ENCODE measurements at regions not wholly inside any gene's neighbourhood (a gene's known extent, or its start where the extent isn't known, plus 50 kb on each side); places are given as distances from the start of the nearest gene placed in this dataset.

GRCh38 chr11:119539583-119539982 lies 116.6 kb upstream of the THY1 start:
- TF ChIP-seq CTCF (conservative IDR thresholded peaks at IDR 0.05; ENCODE audit: low read depth), result no peak
- CTCF ChIA-PET, result interaction anchor here (0.6 kb wide), 1 partner anchor 229 kb away, joined by 4 read pairs; no protein-coding TSS in a partner anchor
- no peak for DNase-seq (ENCODE audit: low spot score)
- no peak overlapping the region for H3K27ac ChIP-seq
- POLR2A ChIA-PET (ENCODE audit: low non-redundant PET), result no interaction called here

GRCh38 chr11:119538753-119539152 lies 115.8 kb upstream of the THY1 start:
- DNase-seq (ENCODE audit: low spot score), result no peak
- CTCF ChIA-PET, result no interaction called here

GRCh38 chr11:119537306-119538253 lies 114.6 kb upstream of the THY1 start:
- DNase-seq (ENCODE audit: low spot score), result no peak
- ChIA-PET CTCF (interaction anchor here (0.9 kb wide), 1 partner anchor 8 kb away, joined by 5 read pairs; no protein-coding TSS in a partner anchor), POLR2A (ENCODE audit: low non-redundant PET) (no interaction called here)
- no peak overlapping the region for H3K27ac ChIP-seq
- TF ChIP-seq CTCF (conservative IDR thresholded peaks at IDR 0.05; ENCODE audit: low read depth), result no peak

More at GRCh38 chr11:119538753-119539152, 115.8 kb upstream of the THY1 start:
- H3K27ac ChIP-seq, result no peak overlapping the region
- POLR2A ChIA-PET (ENCODE audit: low non-redundant PET), result no interaction called here
- no peak for TF ChIP-seq CTCF (conservative IDR thresholded peaks at IDR 0.05; ENCODE audit: low read depth)

GRCh38 chr11:119536801-119537200 lies 113.8 kb upstream of the THY1 start:
- CTCF ChIA-PET, result interaction anchor here (0.9 kb wide), 1 partner anchor 9 kb away, joined by 5 read pairs; no protein-coding TSS in a partner anchor
- POLR2A ChIA-PET (ENCODE audit: low non-redundant PET), result no interaction called here
- no peak overlapping the region for H3K27ac ChIP-seq
- TF ChIP-seq CTCF (conservative IDR thresholded peaks at IDR 0.05; ENCODE audit: low read depth), result no peak
- no peak for DNase-seq (ENCODE audit: low spot score)

- POLR2A ChIA-PET (ENCODE audit: low non-redundant PET), result interaction anchor here (0.6 kb wide), 1 partner anchor 312 kb away, joined by 3 read pairs; no protein-coding TSS in a partner anchor
- CTCF ChIA-PET, result interaction anchor here (0.5 to 1.5 kb wide), 14 partner anchors 8 to 434 kb away, joined by 3 to 5 read pairs (median 4); no protein-coding TSS in a partner anchor
- TF ChIP-seq CTCF (conservative IDR thresholded peaks at IDR 0.05; ENCODE audit: low read depth), result peak; percentile 86
- DNase-seq (ENCODE audit: low spot score), result peak; percentile 65
- no peak overlapping the region for H3K27ac ChIP-seq
These were observed 111.2 kb upstream of the THY1 start for GRCh38 chr11:119533921-119534736.

- ChIA-PET CTCF (interaction anchor here (0.6 to 1.5 kb wide), 10 partner anchors 13 to 435 kb away, joined by 3 to 5 read pairs (median 4); no protein-coding TSS in a partner anchor), POLR2A (ENCODE audit: low non-redundant PET) (interaction anchor here (0.6 kb wide), 1 partner anchor 313 kb away, joined by 3 read pairs; no protein-coding TSS in a partner anchor)
- TF ChIP-seq CTCF (conservative IDR thresholded peaks at IDR 0.05; ENCODE audit: low read depth), result no peak
- H3K27ac ChIP-seq, result no peak overlapping the region
- DNase-seq (ENCODE audit: low spot score), result no peak
These were observed 110.5 kb upstream of the THY1 start for GRCh38 chr11:119533462-119533861.
